ENCODE measurements at regions not wholly inside any gene's neighbourhood (a gene's known extent, or its start where the extent isn't known, plus 50 kb on each side); places are given as distances from the start of the nearest gene placed in this dataset.

GRCh38 chr1:203421246-203421645, 54.4 kb upstream of the PRELP start:
- TF ChIP-seq CTCF (IDR thresholded peaks at IDR 0.05; ENCODE audit: insufficient read depth, low read length, poor library complexity, severe bottlenecking) (no peak), EZH2phosphoT487 (conservative IDR thresholded peaks at IDR 0.05; ENCODE audit: low read length) (no peak)

Data from SU-DHL-6 (cell line).